Activated CD4-positive, alpha-beta memory T cell treated with anti-CD3 and anti-CD28 coated beads, Interleukin-2, amount 10 ng/mL, durations not matched to agents 7 days and 5 days (primary cell): ENCODE measurements at regions not wholly inside any gene's neighbourhood (a gene's known extent, or its start where the extent isn't known, plus 50 kb on each side); places are given as distances from the start of the nearest gene placed in this dataset.

Experiments
- CTCF ChIA-PET: fragments of 350-600 bp; sonication (Branson Sonifier 250); formaldehyde crosslinking; loops from one replicate; lab custom pipeline; 2021; ENCODE audit warnings: antibody characterized with exemption, inconsistent platforms; lab: Charles Lee
- POLR2A ChIA-PET: fragments of 350-600 bp; sonication (Branson Sonifier 250); formaldehyde crosslinking; loops from one replicate; lab custom pipeline; 2021; ENCODE audit warnings: antibody characterized with exemption; lab: Charles Lee
- DNase-seq: peaks from one replicate; pipeline ENCODE4 v3.0.0-alpha.2; 2020
- H3K27ac Mint-ChIP-seq: one replicate; pipeline ENCODE4 v1.8.0; 2021; ENCODE audit warnings: mild to moderate bottlenecking, mixed read lengths
- H3K27me3 Mint-ChIP-seq: one replicate; pipeline ENCODE4 v1.8.0; 2021; ENCODE audit warnings: mixed read lengths
- H3K36me3 Mint-ChIP-seq: one replicate; pipeline ENCODE4 v1.8.0; 2021; ENCODE audit warnings: low read depth, mixed read lengths
- H3K4me1 Mint-ChIP-seq: one replicate; pipeline ENCODE4 v1.8.0; 2021; ENCODE audit warnings: mixed read lengths
- H3K4me3 Mint-ChIP-seq: one replicate; pipeline ENCODE4 v1.8.0; 2021; ENCODE audit warnings: mild to moderate bottlenecking, mixed read lengths
- H3K9me3 Mint-ChIP-seq: one replicate; pipeline ENCODE4 v1.8.0; 2021; ENCODE audit warnings: mixed read lengths

DNA sequence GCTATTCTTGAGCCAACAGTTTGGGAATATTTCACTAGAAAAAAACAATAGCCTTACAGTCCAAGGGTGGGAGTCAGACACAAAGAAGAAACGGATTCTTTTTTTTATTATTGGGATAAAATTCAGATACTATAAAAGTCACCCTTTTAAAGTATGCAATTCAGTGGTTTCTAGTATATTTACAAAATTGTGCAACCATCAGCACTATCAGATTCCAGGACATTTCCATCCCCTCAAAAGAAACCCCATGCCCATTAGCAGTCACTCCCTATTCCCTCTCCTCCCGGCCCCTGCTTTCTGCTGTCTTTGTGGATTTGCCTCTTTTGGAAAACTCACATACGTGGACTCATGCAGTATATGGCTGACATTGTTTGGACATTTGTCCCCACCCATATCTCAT lies 134.4 kb downstream of the C16orf95 start:
- no peaks in the 10 kb centered on the region for H3K4me1 Mint-ChIP-seq
- ChIA-PET CTCF (no interaction called here), POLR2A (no interaction called here)
- DNase-seq, result no peak
- no peak overlapping the region for H3K27ac Mint-ChIP-seq
- H3K36me3 Mint-ChIP-seq, result peaks cover 7% of the 10 kb centered on the region
- H3K27me3 Mint-ChIP-seq, result no peaks in the 10 kb centered on the region
- H3K4me3 Mint-ChIP-seq, result no peak overlapping the region
- peaks cover 10% of the 10 kb centered on the region for H3K9me3 Mint-ChIP-seq

DNA sequence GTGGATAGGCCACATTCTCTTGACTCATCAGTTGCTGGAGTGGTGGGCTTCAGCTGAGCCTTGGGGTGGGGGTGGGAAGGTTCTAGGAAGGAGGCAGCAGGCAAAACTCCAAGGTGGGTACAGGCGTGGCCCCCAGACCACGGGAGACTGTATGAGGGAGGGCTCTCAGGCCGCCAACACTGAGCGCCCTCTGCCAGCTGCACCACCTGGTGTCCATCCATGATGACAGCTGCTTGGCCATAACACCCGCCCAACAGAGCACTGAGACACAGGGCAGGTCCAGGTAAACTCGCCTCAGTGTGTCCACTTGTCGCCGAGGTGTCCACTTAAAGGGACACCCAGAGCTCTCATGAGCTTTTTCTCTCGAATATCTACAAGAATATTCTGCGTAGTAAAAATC lies 133.5 kb downstream of the C16orf95 start:
- CTCF ChIA-PET, result no interaction called here
- POLR2A ChIA-PET, result no interaction called here
- no peaks in the 10 kb centered on the region for H3K4me1 Mint-ChIP-seq
- H3K36me3 Mint-ChIP-seq, result peaks cover 7% of the 10 kb centered on the region
- H3K27ac Mint-ChIP-seq, result no peak overlapping the region
- DNase-seq, result no peak
- no peak overlapping the region for H3K4me3 Mint-ChIP-seq
- peaks cover 16% of the 10 kb centered on the region for H3K9me3 Mint-ChIP-seq
- no peaks in the 10 kb centered on the region for H3K27me3 Mint-ChIP-seq

- H3K27me3 Mint-ChIP-seq, result no peaks in the 10 kb centered on the region
- H3K4me1 Mint-ChIP-seq, result no peaks in the 10 kb centered on the region
- no peak overlapping the region for H3K27ac Mint-ChIP-seq
- POLR2A ChIA-PET, result no interaction called here
- CTCF ChIA-PET, result no interaction called here
- DNase-seq, result no peak
- peaks cover 19% of the 10 kb centered on the region for H3K9me3 Mint-ChIP-seq
- no peak overlapping the region for H3K4me3 Mint-ChIP-seq
- peaks cover 7% of the 10 kb centered on the region for H3K36me3 Mint-ChIP-seq
These were observed 131.9 kb downstream of the C16orf95 start for GRCh38 chr16:87185308-87185707.

GRCh38 chr16:87185983-87186382 lies 131.2 kb downstream of the C16orf95 start:
- no peak for DNase-seq
- ChIA-PET CTCF (no interaction called here), POLR2A (no interaction called here)
- H3K4me1 Mint-ChIP-seq, result no peaks in the 10 kb centered on the region
- no peaks in the 10 kb centered on the region for H3K27me3 Mint-ChIP-seq
- no peak overlapping the region for H3K4me3 Mint-ChIP-seq
- peaks cover 7% of the 10 kb centered on the region for H3K36me3 Mint-ChIP-seq
- H3K27ac Mint-ChIP-seq, result no peak overlapping the region
- peaks cover 22% of the 10 kb centered on the region for H3K9me3 Mint-ChIP-seq

- H3K27ac Mint-ChIP-seq, result no peak overlapping the region
- POLR2A ChIA-PET, result no interaction called here
- no peak overlapping the region for H3K4me3 Mint-ChIP-seq
- H3K36me3 Mint-ChIP-seq, result peaks cover 7% of the 10 kb centered on the region
- CTCF ChIA-PET, result no interaction called here
- no peak for DNase-seq
- H3K4me1 Mint-ChIP-seq, result no peaks in the 10 kb centered on the region
- no peaks in the 10 kb centered on the region for H3K27me3 Mint-ChIP-seq
- peaks cover 22% of the 10 kb centered on the region for H3K9me3 Mint-ChIP-seq
These were observed 130.7 kb downstream of the C16orf95 start for GRCh38 chr16:87186446-87186845.

GRCh38 chr16:87186876-87187533 lies 130.2 kb downstream of the C16orf95 start:
- H3K36me3 Mint-ChIP-seq, result peaks cover 7% of the 10 kb centered on the region
- no peaks in the 10 kb centered on the region for H3K4me1 Mint-ChIP-seq
- no peak overlapping the region for H3K4me3 Mint-ChIP-seq
- CTCF ChIA-PET, result no interaction called here
- no peak for DNase-seq
- no peak overlapping the region for H3K27ac Mint-ChIP-seq
- H3K9me3 Mint-ChIP-seq, result peaks cover 22% of the 10 kb centered on the region
- no peaks in the 10 kb centered on the region for H3K27me3 Mint-ChIP-seq
- POLR2A ChIA-PET, result no interaction called here

DNA sequence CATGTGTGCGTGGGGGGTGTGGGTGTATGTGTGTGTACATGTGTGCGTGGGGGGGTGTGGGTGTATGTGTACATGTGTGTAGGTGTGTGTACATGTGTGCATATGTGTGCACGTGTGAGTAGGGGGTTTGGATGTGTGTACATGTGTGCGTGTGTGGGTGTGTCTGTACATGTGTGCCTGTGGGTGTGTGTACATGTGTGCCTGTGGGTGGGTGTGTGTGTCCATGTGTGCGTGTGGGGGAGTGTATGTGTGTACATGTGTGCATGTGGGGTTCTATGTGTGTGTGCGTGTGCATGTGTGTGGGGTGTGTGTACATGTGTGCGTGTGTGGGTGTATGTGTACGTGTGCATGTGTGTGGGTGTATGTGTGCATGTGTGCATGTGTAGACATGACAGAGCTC lies 129.1 kb downstream of the C16orf95 start:
- Mint-ChIP-seq H3K36me3 (peaks cover 7% of the 10 kb centered on the region), H3K9me3 (peaks cover 22% of the 10 kb centered on the region), H3K27ac (no peak overlapping the region), H3K4me3 (no peak overlapping the region), H3K4me1 (no peaks in the 10 kb centered on the region), H3K27me3 (no peaks in the 10 kb centered on the region)
- ChIA-PET CTCF (no interaction called here), POLR2A (no interaction called here)
- DNase-seq, result no peak

DNA sequence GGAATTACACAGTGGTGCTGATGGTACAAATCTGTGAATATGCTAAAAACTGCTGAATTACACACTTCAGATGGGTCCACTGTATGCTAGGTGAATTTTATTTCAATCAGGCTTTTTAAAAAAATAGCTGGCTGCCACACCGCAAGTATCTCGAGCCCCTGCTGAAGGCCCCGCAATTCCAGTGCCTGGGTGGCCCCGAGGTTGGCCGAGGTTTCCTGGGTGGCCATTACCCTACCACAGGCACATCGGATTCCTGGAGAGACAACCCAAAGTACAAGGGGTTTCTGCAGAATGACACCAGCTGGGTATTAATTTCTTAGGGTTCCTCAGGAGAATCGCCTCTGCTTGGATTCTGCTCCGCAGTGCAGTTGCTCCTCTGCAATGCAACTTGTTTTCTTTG lies 127.8 kb downstream of the C16orf95 start:
- Mint-ChIP-seq H3K4me1 (no peaks in the 10 kb centered on the region), H3K4me3 (no peak overlapping the region), H3K27me3 (no peaks in the 10 kb centered on the region), H3K36me3 (peaks cover 7% of the 10 kb centered on the region), H3K9me3 (peaks cover 22% of the 10 kb centered on the region), H3K27ac (no peak overlapping the region)
- DNase-seq, result no peak
- ChIA-PET CTCF (no interaction called here), POLR2A (no interaction called here)

DNA sequence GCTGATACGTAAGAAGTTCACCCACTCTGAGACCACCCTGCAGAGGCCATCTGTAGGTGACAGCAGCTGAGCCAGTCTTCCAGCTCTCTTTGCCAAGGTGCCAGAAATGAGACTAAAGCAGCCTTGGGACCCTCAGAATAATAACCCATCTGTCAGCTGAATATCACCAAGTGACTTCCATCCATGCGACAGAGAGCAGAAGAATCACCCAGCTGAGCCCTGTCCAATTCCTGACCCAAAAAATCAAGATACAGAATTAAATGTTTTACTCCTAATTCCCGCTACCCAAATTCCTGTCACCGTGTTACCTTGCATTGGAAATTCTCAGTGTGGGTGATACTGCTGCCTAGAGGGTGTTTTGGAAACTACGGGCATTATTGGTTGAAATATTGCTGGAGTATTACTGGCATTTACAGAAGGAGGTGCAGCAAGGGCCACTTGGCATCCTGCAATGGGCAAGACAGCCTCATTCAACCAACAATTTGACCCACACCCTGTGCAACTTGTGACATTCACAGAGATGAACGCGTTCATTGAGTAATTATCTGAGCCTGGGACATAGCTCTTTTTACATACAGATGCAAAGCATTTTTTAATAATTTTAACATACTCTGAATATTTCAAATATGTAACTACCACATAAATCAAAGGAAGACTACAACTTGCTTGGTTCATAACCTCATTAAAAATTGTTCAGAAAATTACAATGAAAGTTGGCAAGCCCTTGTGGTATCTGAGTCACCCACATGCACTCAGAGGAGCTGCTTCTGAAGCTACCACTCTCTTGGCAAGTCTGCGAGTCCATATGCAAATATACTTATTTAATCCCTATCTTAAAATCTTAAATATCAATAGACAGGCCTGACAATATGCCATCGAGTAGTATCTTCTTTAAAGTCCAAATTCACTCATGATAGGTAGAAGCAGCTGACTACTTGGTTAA lies 126.6 kb downstream of the C16orf95 start:
- Mint-ChIP-seq H3K4me3 (no peak overlapping the region), H3K4me1 (no peaks in the 10 kb centered on the region), H3K27ac (no peak overlapping the region), H3K9me3 (peaks cover 22% of the 10 kb centered on the region), H3K36me3 (peaks cover 7% of the 10 kb centered on the region), H3K27me3 (no peaks in the 10 kb centered on the region)
- CTCF ChIA-PET, result interaction anchor here (1.1 kb wide), 1 partner anchor 128 kb away, joined by 4 read pairs; no protein-coding TSS in a partner anchor
- DNase-seq, result no peak
- POLR2A ChIA-PET, result no interaction called here

GRCh38 chr16:87192452-87193073 lies 124.6 kb downstream of the C16orf95 start:
- H3K27ac Mint-ChIP-seq, result no peak overlapping the region
- H3K4me3 Mint-ChIP-seq, result no peak overlapping the region
- H3K36me3 Mint-ChIP-seq, result no peaks in the 10 kb centered on the region
- H3K9me3 Mint-ChIP-seq, result peaks cover 15% of the 10 kb centered on the region
- no peaks in the 10 kb centered on the region for H3K4me1 Mint-ChIP-seq
- DNase-seq, result no peak
- no peaks in the 10 kb centered on the region for H3K27me3 Mint-ChIP-seq
- ChIA-PET POLR2A (no interaction called here), CTCF (no interaction called here)

GRCh38 chr16:87194172-87194571 lies 123.0 kb downstream of the C16orf95 start:
- ChIA-PET POLR2A (no interaction called here), CTCF (no interaction called here)
- no peak for DNase-seq
- H3K9me3 Mint-ChIP-seq, result peaks cover 7% of the 10 kb centered on the region
- no peaks in the 10 kb centered on the region for H3K4me1 Mint-ChIP-seq
- no peaks in the 10 kb centered on the region for H3K36me3 Mint-ChIP-seq
- no peak overlapping the region for H3K27ac Mint-ChIP-seq
- no peaks in the 10 kb centered on the region for H3K27me3 Mint-ChIP-seq
- H3K4me3 Mint-ChIP-seq, result no peak overlapping the region

DNA sequence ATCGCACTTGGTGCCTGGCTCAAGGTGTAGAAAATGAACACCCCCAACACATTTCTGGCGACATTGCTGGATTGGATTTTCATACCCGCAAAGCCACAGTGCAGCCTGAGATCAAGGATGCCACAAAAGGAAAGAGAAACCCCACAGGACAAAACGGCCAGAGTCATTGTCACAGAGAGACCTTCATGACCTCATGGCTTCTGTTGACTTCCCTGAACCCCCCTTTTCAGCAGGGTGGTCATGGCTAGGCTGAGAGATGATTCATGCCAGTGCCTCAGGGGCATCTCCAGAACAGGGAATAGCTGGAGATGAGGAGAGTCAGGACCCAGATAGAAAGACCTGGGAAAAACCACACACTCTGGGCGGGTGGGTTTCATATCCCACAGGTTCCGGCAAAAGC lies 122.0 kb downstream of the C16orf95 start:
- DNase-seq, result no peak
- H3K27me3 Mint-ChIP-seq, result peaks cover 2% of the 10 kb centered on the region
- no peaks in the 10 kb centered on the region for H3K36me3 Mint-ChIP-seq
- ChIA-PET POLR2A (no interaction called here), CTCF (no interaction called here)
- H3K27ac Mint-ChIP-seq, result no peak overlapping the region
- H3K9me3 Mint-ChIP-seq, result peaks cover 5% of the 10 kb centered on the region
- no peak overlapping the region for H3K4me3 Mint-ChIP-seq
- no peaks in the 10 kb centered on the region for H3K4me1 Mint-ChIP-seq

DNA sequence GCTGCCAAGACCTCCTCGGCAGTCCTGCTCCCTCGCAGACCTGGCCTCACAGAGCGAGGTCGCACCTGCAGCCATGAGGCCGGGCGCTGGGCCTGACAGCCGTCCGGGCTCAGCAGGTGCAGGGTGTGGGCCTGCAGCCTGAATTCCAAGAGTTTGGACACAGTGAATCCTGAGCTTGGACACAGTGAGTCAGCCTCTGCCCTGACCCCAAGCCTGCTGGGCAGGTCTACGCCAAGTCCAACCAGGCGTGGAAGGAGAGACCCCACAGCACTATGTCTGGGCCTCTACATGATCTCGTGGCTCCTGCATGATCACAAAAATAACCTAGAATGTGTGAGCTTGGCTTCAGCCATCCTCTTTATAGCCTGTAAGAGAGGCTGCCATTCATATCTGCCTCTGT lies 121.0 kb downstream of the C16orf95 start:
- Mint-ChIP-seq H3K27ac (no peak overlapping the region), H3K4me3 (no peak overlapping the region), H3K4me1 (no peaks in the 10 kb centered on the region), H3K36me3 (no peaks in the 10 kb centered on the region), H3K27me3 (peaks cover 2% of the 10 kb centered on the region), H3K9me3 (no peaks in the 10 kb centered on the region)
- DNase-seq, result no peak
- ChIA-PET POLR2A (no interaction called here), CTCF (no interaction called here)
